HG03135 (cell line): ENCODE measurements at regions not wholly inside any gene's neighbourhood (a gene's known extent, or its start where the extent isn't known, plus 50 kb on each side); places are given as distances from the start of the nearest gene placed in this dataset.
"Not testable (repeated sequence)": the region's sequence is repeated elsewhere in the genome, so short reads cannot be mapped to it uniquely, and the experiment has no call there.

ENCODE experiments used
- ATAC-seq: cut with Tn5 transposase; IDR thresholded peaks from one replicate; pipeline ENCODE4 v1.9.1; 2021; ENCODE audit warnings: mild to moderate bottlenecking, moderate library complexity; ENCODE audit not compliant: unreplicated experiment

DNA sequence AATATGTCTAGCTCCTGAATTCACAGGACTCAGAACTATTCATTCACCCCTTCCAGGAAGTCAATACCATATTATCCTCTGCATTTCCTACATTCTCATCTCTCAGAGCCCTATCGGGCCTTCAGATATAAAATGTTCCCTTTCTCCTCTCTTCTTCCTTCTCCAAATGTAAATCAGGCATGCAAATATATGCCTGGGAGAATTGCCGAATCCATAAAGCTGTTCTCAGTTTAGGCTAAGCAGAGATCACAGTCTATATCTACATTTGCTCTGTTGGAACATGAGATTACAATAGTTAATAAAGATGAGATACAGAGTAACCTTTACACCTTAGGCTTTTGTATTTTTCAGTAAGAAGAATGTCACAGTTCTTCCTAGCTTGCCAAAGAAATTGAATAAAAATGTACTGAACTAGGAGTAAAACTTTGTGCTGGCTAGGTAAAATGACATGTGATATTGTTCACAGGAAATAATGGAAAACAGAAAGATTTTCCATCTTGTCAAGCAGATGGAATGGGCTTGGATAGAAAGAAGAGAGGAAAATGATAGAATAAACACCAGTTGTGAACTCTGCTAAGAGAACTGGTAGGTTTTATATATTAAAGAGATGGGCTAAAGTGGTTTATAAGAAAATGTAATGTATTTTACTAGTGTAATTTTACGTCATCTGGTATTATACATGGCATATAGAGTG is 161.5 kb downstream of the NRIP1 start:
- ATAC-seq = no peak

DNA sequence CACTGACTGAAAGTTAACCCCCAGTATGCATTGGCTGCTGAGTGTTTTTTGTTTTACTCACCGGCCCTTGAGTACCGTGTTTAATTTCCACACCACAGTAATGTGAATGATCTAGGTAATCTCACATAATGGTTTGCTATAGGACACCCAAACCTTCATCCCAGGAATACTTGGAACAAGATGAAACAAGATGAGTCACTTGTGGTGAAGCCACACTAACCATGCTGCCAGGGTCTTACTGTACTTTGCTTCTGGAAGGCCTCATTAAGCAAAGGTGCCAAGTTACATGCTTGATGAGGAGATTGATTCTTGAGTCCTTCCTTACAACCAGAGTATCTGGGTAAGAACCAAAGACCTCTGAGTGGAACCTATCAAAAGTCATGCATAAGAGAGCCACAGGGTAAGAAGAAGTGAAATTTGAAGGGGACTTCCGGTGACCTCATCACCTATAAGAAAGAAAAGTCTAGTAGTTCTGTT is 163.3 kb downstream of the NRIP1 start:
- peak; percentile 60 for ATAC-seq

DNA sequence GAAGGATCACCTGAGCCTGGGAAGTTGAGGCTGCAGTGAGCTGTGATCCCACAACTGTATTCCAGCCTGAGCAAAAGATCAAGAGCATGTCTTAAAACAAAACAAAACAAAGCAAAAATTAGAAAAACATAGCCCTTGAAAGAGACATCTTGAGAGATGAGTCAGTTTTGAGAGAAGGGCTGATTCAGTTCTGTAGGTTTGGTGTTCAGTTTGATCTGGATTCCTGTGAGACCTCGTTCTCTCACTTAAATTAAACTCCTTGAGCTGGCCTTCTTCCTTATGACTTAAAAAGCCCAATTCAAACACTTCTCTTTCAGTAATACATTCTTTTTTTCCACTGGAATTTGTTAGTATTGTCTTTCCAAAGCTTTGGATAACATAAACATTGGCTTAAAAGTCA is 164.2 kb downstream of the NRIP1 start:
- no peak for ATAC-seq

DNA sequence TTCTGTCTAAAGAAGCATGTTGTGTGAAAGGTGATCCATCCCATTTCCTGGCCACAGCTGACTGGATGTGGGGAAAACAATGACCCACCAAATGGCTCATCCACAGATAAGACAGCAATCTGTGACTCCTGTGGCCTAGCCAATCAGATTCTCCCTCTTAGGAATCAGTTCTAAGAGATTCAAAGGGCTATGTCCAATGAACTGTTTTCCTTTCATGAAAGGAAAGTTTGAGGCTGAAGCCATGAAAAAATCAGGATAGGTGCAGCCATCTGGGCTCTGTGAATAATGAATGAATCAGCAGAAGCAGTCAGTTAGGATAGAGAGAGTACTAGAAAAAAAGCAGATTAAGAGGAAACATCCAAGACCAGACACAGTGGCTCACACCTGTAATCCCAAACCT is 164.7 kb downstream of the NRIP1 start:
- no peak for ATAC-seq

DNA sequence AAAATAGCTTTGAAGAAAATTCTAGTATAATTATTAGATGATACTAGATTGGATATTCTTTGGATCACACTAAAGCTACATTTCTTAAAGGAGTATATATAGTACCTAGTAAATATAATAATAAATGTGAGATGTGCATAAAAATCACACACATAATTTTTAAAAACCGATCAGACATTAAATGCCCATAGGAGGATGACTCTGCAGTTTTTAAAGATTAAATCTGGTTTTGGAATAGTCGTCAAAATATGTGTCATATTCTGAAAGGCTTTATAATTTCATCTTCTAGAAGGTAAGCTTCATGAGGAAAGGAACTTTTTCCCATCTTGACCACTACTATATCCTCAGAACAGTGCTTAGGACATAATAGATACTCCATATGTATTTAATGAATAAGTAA is 169.0 kb downstream of the NRIP1 start:
- no peak for ATAC-seq

DNA sequence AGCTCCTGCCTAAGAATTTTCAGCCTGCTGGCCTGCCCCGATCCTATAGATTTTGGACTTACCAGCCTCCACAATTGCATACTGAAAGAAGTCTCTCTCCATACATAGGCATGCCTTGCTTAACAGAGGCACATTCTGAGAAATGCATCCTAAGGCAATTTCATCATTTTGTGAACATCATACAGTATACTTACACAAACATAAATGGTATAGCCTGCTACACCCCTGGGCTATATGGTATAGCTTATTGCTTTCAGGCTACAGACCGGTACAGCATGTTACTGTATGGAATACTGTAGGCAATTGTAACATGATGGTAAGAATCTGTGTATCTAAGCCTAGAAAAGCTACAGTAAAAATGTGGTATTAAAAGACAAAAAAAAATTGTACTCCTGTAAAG is 174.7 kb downstream of the NRIP1 start:
- ATAC-seq = no peak

DNA sequence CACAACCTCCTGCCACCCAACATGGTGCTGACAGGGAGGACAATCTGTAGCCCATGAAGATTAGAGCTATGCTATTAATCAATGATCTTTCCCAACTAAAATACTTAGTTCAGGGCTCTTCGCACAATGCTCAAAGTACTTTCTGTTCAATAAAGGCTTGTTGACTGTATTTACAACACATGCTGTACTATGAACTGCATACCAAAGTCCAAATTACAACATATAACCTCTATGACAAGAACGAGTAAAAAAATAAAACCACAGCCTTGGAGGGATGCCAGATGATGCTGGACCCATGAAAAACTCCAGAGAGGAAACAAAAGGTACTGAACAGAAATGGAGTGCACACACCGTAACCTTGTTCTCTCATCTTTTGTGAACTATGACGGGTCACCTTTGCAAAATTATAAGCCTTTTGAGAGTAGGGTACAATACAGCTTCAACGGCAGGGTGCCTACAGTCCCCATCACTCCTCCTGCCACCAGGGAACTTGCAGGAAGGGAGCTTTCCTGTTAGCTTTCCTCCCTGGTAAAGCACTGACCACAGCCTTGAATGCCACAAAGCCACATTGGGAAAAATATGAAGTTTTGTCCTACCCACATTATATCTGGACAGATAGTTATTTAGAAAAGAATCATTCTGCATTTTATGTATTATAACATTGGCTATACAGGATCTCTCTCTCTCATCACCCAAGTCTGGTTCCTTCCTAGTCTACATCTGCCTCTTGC is 175.6 kb downstream of the NRIP1 start:
- no peak for ATAC-seq

DNA sequence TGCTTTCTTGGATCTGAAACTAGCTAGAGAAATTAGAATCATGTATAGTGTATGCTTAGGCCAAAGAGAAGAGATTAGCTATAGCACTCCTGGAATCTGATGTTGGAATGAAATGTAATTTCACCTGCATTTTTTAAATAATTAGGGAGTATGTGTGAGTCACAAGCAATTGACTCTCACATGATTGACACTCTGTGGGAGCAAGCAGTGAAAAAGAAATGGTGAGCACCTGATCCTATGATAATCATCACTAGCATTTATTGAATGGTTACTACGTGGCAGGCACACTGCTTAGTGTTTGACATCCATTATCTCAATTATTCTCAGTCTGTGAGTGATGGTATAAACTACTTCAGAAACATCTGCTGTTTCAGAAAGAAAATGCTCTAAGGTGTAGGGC is 176.6 kb downstream of the NRIP1 start:
- ATAC-seq = no peak

DNA sequence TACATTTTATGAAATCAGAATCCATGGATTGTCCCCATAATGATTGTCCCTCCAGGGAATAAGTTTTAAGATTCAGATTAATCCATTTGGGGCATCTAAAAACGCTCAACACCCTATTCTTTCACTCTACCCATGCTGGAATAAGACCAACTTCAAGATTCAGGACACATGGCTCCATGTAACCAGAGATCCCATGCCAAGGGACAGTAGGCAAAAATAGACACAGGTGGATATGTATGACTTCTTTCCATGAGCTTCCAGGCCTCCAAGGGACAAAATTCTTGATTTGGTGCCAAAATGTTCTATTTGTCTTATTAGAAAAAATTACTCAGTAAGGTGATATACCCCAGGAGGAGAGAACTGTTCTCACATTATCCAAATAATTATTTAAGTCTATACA is 178.8 kb downstream of the NRIP1 start:
- no peak for ATAC-seq

DNA sequence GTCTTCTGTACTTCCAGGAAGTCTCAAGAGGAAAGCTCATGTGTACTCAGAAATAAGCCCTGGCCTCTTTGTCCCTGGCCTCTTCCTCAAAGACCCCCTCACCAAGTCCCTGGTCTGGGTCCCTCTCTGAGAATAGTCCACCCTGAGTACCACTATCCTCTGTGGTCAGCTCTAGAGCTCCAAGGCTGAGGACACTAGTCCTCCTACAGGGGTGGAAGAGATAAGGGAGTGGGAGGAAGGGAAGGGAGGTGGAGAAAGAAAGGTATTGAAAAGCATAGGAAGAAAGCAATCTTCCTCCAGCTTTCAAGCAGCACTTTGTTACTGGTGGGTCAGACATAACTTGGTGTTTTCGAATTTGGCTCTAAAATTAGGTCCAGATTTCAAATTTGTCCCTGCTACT is 181.4 kb downstream of the NRIP1 start:
- no peak for ATAC-seq

DNA sequence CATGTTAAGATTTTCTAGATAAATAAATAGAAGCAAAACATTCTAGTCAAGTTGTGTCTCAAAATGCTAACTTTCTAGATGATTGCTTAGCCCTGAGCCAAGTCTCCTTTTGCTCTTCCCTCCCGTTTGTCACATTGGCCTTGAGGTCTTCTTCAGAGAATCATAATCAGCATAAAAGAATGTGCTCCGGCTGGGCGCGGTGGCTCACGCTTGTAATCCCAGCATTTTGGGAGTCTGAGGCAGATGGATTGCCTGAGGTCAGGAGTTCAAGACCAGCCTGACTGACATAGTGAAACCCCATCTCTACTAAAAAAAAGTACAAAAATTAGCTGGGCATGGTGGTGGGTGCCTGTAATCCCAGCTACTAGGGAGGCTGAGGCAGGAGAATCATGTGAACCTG is 182.3 kb downstream of the NRIP1 start:
- ATAC-seq = not testable (repeated sequence)

DNA sequence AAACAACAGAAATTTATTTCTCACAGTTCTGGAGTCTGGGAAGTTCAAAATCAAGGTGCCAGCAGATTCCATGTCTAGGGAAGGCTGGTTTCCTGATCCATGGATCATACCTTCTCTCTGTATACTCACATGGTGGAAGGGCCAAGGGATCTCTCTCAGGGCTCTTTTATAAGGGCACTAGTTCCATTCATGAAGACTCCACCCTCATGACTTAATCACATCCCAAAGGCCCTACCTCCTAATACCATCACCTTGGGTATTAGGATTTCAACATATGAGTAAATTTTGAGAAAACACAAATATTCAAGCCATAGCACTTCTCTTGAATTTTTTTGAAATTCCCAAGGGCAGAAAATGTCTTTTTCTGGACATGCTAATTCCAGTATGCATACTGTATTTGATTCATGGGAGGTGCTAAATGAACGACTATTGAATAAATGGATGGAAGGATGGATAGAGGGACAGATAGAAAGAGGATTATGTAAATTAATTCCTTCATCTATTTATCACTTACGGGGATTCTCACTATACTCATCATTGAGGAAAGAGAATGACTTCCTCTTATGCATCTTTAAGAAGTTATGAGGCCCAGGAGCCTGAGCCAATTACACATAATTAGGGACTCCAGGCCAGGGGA is 182.8 kb downstream of the NRIP1 start:
- no peak for ATAC-seq

DNA sequence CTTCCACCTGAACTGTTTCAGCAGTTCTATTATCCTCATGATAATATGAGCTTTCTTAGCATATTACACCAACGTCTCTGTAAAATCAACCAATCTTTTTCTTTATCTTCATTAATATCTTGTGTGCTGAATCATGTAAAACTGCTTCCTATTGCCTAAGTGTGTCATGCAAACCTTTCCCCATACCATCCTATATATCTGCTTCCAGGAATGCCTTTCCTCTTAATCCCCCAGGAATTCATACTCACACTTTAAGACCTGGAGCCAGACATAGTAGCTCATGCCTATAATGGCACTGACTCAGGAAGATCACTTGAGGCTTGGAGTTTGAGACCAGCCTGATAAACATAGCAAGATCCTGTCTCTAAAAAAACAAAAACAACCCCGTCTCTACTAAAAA is 183.9 kb downstream of the NRIP1 start:
- ATAC-seq = no peak

DNA sequence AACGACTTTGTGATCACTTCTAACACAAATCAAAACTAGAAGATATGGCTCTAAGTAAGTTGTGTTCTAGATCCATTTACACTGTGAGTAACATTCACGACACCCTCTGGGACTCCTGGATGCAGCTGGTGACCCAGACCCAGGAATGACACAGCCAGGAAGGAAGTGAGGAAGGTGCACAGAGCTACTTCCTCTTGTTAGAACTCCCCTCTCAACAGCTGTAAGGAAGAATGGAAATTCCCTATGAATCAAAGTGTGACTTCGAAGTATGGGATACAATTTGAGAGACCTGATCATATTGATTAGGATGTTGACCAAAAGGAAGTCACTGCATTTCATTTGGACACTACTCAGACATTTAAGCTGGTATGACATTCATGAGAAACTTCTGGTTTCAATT is 185.3 kb downstream of the NRIP1 start:
- no peak for ATAC-seq

DNA sequence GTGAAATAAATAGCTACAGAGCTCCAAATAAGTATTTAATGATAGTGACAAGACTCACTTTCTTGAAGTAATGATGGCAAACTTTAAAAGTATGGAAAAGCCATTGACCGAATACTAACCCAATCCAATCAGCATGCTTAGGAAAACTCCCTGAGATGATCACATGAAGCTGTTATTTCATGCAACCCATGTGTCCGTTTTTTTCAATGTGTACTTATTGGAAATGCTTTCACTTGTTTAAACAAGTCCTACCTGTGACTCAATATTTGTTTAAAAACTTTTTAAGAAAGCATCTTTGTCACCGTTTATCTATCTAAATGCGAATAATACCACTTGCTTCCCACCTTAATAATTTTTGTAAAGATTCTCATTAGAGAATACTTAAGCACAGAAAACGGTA is 185.8 kb downstream of the NRIP1 start:
- no peak for ATAC-seq

DNA sequence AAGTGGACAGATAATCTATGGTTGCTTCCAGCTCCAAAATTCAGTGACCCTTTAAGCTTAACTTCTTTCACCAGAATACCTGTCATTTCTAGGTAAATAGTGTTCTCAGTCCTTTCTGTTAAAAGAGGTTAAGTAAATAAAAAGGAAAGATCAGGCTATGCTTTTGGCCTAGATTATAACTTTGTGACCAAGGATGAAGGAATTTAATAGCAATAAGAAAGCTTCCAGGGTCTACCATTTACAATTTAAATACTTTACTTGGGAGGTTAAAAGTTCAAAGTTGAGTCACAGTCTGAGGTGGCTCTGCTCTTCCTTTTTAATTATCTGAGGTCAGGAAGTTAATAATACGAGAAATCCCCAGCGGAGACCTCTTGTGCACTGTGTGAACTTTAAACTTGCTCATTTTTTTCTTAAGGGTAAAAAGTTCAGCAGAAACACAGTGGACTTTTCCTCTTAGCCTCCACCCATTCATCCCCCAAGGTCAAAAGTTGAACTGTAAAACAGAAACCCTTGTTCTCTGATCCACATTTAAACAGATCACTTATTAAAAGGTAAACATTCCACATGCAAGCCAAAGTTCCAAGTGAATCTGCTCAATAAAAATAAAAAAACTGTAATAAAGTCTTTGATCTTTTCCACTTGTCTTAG is 187.1 kb downstream of the NRIP1 start:
- ATAC-seq = peak; percentile 49

DNA sequence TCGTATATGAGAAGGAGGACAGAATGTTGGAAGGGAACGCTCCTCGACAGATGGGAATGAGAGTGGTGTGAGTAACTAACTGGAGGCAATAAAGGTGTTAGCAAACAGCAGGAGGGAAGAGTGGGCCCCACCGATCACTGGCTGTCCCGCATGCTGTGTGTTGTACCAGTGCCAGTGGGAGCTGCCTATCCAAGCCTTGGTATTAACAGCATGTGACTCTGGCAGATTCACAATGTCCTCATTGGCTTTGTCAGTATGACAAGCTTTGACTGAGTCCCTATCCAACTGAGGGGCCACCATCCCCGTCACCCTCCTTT is 188.3 kb downstream of the NRIP1 start:
- ATAC-seq = no peak

DNA sequence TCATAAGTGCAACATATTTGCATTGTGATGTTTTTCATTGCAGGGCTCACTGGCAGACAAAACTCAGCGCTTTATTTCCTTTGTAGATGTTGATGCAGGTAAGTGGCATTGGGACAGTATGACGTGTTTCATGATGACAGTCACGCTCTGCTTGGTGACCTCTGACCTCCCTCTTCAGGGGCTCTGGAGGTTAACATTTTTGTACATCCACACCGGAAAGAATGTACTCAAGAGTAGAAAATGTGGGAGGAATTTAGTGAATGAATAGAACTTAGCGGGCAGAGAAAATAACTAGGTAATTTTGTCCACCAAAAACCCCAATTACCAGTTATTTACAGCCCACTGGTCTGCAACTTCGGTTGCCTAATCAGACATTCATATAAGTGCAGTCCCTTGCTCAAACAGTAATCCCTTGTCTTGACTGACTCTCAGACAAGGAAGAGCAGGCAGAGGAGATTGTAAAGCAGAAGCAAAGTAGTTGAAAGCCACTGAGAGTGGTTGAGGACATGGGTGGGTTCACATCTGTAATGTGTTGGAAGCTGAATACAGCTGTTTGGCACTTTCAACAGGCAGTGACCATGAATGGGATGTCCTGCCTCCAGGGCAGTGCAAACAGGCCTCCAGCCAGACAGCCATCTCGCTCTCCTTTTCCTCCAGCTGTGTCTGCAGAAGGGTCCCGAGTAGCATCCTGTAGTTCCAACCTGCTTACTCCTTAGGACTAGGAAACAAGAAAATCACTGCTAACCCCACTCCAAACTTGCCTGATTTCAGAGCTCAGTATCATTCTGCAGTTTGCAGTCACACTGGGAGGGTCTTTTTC is 188.9 kb downstream of the NRIP1 start:
- ATAC-seq = peak; percentile 73

DNA sequence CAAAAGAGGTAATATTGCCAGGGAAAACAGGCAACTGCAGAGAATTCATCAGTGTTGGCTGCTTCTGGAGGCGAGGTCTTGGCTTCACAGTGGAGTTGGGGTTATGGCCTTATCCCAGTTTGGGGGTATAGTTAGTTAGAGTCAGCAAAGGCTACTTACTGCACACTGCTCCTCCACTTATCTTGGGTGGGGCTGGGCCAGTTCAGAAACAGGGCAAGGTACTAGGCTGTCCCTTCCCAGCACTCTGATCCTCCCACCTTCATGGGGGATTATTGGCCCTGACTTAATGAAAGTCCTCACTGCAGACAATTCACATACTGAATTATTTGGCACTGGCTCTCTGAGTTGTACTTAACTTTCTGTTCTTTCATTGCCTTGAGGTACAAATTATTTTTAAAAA is 189.6 kb downstream of the NRIP1 start:
- ATAC-seq = no peak

DNA sequence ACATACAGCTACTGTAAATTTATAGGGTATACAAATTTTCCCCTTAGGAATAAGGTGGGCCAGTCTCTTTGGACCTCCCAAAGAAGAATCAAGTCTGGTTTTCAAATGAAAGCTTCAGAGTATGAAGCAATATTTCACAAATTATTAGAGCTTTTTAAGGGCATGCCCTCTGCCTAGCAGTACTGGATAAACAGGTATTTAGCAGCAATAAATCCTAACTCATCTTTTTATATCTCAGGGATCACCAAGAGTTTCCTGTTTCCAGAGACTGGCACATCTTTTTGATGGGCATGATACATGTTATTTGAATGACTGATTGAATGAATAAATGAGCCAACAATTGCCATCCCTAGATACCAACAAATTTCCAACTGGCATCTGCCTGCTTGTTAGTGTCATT is 190.4 kb downstream of the NRIP1 start:
- no peak for ATAC-seq

DNA sequence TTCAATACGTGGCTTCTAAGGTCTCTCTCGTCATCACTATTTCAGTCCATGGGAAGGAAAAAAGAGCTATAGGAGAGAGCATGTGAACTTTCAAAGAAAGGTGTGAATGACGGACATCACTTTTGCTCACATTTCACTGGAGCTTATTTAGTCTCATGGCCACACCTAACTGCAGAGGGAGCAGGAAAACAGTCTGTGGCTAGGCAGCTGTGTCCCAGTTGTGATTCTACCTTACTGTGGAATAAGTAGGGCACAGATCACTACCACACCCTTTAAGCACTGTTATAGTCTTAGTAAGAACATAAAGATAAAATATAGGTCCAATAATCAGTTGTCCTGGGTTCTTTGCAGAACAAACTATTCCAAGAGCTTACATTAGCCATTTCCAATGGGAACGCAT is 192.9 kb downstream of the NRIP1 start:
- ATAC-seq = no peak
